Mucosa of descending colon (tissue), 3 donors: ENCODE measurements at regions not wholly inside any gene's neighbourhood (a gene's known extent, or its start where the extent isn't known, plus 50 kb on each side); places are given as distances from the start of the nearest gene placed in this dataset.
"Not testable (repeated sequence)": the region's sequence is repeated elsewhere in the genome, so short reads cannot be mapped to it uniquely, and the experiment has no call there.

ENCODE experiments used
- ATAC-seq: fragments of 200-7000 bp; cut with Tn5 transposase; one replicate; pipeline ENCODE4 v1.9.1; 2020; ENCODE audit warnings: mild to moderate bottlenecking, moderate library complexity
- DNase-seq, 3 donors: peaks; one replicate each; pipeline ENCODE4 v3.0.0-alpha.2; 2020
- H3K36me3 ChIP-seq: fragments of 200-600 bp; one replicate; pipeline ENCODE4 v1.8.0; 2021; ENCODE audit warnings: low read depth, mild to moderate bottlenecking
- H3K4me1 ChIP-seq: fragments of 200-600 bp; one replicate; pipeline ENCODE4 v1.8.0; 2021; ENCODE audit warnings: low read depth, mild to moderate bottlenecking
- H3K4me3 ChIP-seq: fragments of 200-600 bp; one replicate; pipeline ENCODE4 v1.8.0; 2021; ENCODE audit warnings: mild to moderate bottlenecking
- H3K9me3 ChIP-seq: fragments of 200-600 bp; one replicate; pipeline ENCODE4 v1.8.0; 2021; ENCODE audit warnings: mild to moderate bottlenecking
- intact Hi-C, 2 donors: fragments of 100-400 bp; cut with DNase I in 1 of 2; cut with micrococcal nuclease in 1 of 2; formaldehyde crosslinking; loops; one replicate each; pipeline versions ENCODE4 v1.11.0 to v1.11.1; 2022; cut with DNase I, micrococcal nuclease
- TF ChIP-seq, protein P1 (sequence below): fragments of 200-600 bp; IDR thresholded peaks from one replicate; pipeline ENCODE4 v1.8.0; 2022; ENCODE audit warnings: antibody characterized with exemption, mild to moderate bottlenecking
- donor health status: DM: no; HTN: no; CAD: no; lungs with moderate emphysema.
- donor health status: DM: no; HTN: no; CAD: no.
- donor health status: DM: no; HTN: yes; CAD: no.

DNA sequence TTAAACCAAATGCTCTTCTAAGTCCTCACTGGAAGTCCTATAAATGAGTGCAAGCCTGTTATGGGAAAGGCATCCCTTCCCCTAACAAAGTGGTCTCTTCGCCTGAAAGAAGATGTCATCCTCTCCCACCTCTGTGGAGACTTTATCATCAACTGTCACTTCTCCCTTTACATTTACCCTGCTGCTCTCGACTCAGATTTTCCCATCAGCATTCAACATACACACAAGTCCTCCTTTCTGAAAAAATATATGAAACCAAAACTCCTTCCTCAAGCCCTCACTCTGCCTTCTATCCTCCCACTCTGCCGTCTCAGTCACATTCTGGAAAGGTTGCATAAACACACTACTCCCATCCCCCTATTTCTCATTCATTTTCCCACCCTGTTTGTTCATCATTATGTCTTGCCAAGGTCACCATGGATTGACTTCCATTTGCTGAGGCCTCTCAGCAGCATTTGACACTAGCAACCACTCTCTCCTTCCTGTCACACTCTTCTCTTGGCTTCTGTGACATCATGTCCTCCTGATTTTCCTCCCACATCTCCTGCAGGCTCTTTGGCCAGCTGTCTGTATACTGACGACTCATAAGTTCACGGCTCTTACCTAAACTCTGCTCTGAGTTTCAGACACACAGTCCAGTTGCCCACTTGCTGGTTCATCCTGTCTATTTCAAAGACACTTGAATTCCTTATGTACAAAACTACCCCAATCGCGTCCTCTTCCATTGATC lies 70.3 kb upstream of the SMAD3 start:
- ATAC-seq: no peak
- TF ChIP-seq, protein P1, sequence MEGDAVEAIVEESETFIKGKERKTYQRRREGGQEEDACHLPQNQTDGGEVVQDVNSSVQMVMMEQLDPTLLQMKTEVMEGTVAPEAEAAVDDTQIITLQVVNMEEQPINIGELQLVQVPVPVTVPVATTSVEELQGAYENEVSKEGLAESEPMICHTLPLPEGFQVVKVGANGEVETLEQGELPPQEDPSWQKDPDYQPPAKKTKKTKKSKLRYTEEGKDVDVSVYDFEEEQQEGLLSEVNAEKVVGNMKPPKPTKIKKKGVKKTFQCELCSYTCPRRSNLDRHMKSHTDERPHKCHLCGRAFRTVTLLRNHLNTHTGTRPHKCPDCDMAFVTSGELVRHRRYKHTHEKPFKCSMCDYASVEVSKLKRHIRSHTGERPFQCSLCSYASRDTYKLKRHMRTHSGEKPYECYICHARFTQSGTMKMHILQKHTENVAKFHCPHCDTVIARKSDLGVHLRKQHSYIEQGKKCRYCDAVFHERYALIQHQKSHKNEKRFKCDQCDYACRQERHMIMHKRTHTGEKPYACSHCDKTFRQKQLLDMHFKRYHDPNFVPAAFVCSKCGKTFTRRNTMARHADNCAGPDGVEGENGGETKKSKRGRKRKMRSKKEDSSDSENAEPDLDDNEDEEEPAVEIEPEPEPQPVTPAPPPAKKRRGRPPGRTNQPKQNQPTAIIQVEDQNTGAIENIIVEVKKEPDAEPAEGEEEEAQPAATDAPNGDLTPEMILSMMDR: no peak
- no peak for DNase-seq
- Histone ChIP-seq H3K4me3 (no peak overlapping the region), H3K36me3 (no peaks in the 10 kb centered on the region), H3K4me1 (no peaks in the 10 kb centered on the region), H3K9me3 (no peaks in the 10 kb centered on the region)
- intact Hi-C loops: no loop called here

DNA sequence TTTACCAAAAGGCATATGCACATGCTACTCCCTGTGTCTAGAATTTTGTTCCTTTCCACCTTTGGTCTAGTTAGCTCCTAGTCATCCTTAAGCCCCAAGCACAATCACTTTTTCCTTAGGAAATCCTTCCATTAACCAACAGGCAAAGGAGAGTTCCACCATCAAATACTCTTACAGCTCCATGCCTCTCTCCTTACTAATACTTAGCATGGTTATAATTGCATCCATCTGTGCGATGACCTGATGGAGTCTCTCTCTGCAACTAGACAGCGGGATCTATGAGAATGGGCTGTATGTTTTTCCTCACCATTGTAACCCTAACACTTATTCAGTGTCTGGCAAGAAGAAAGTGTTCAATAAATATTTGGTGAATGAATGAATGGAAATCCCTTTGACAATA lies 69.3 kb upstream of the SMAD3 start:
- Histone ChIP-seq H3K4me1 (no peaks in the 10 kb centered on the region), H3K9me3 (no peaks in the 10 kb centered on the region), H3K36me3 (no peaks in the 10 kb centered on the region), H3K4me3 (no peak overlapping the region)
- DNase-seq: no peak
- no peak for ATAC-seq
- intact Hi-C loops: no loop called here
- TF ChIP-seq, protein P1: no peak

DNA sequence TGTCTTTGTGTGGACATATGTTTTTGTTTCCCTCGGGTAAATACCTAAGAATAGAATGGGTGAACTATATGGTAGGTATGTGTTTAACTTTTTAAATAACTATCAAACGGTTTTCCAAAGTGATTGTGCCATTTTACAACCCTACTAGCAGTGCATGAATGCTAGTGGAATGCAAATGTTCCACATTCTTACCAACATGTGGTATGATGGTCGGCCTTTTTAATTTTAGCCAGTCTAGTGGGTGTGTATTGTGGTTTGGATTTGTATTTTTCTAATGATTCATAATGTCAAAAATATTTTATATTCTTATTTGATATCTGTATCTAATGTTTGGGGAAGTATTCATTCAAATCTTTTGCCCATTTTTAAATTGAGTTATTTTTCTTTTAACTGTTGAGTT lies 68.2 kb upstream of the SMAD3 start:
- intact Hi-C loops: no loop called here
- no peak for DNase-seq
- Histone ChIP-seq H3K4me1 (no peaks in the 10 kb centered on the region), H3K36me3 (no peaks in the 10 kb centered on the region), H3K9me3 (no peaks in the 10 kb centered on the region), H3K4me3 (no peak overlapping the region)
- TF ChIP-seq, protein P1: no peak
- no peak for ATAC-seq

DNA sequence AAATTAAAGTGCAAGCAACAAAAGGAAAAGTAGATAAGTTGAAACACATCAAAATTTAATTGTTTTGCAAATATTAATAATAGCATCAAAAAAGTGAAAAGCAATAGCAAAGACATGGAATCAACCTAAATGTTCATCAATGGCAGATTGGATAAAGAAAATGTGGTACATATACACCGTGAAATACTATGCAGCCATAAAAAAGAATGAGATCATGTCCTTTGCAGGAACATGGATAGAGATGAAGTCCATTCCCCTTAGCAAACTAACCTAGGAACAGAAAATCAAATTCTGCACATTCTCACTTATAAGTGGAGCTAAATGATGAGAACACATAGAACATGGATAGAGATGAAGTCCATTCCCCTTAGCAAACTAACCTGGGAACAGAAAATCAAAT lies 67.2 kb upstream of the SMAD3 start:
- DNase-seq, H3K4me3 ChIP-seq, H3K4me1 ChIP-seq, H3K9me3 ChIP-seq, ATAC-seq, H3K36me3 ChIP-seq, intact Hi-C loops: not testable (repeated sequence)

DNA sequence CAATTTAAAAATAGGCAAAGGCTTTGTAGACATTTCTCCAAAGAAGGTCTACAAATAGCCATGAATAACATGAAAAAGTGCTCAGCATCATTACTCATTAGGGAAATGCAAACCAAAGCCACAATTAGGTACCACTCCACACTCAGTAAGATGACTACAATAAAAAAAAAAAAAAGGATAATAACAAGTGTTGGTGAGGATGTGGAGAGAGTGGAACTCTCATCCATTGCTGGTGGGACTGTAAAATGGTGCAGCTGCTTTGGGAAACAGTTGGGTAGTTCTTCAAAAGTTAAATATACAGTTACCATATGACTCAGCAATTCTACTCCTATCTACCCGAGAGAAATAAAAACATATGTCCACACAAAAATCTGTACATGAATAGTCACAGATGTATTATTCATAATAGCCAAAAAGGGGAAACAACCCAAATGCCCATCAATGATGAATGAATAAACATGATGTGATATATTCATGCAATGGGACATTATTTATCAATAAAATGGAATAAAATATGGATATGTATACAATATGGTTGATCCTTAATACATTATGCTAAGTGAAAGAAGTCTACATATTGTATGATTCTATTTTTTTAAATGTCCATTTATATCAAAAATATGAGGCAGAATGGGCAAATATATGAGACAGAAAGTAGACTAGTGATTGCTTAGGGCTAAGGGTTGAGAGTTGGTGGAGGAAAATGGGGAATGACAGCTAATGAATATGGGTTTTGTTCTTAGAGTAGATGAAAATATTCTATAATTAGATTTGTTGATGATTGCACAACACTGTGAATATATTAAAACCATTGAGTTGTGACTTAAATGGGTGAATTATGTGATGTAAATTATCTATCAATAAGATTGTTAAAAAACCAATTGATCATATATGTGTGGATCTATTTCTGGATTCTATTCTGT lies 66.1 kb upstream of the SMAD3 start:
- Histone ChIP-seq H3K4me3 (no peak overlapping the region), H3K4me1 (no peaks in the 10 kb centered on the region), H3K9me3 (no peaks in the 10 kb centered on the region), H3K36me3 (no peaks in the 10 kb centered on the region)
- intact Hi-C loops: no loop called here
- no peak for DNase-seq
- TF ChIP-seq, protein P1: no peak
- ATAC-seq: no peak

DNA sequence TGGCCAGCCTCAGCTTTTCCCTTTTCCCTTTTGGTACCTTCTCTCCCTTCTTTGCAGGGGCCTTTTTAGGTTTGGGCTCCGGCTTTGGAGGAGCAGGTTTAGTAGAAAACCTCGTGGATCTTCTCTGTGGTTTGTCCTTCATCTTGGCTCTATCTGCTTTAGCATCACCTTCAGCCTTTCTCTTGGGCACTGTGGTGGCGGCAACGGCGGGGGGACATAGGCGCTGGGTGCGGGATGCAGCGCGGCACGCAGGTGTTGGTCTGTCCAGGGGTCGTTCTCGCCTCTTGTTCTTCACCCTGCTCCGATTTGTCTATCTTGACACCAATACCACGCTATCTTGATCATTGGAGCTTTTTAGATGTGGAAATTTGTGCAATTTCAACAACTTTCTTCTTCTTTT lies 64.5 kb upstream of the SMAD3 start:
- intact Hi-C loops: no loop called here
- H3K4me1 ChIP-seq: no peaks in the 10 kb centered on the region
- TF ChIP-seq, protein P1: no peak
- no peak overlapping the region for H3K4me3 ChIP-seq
- no peak for DNase-seq
- H3K9me3 ChIP-seq: no peaks in the 10 kb centered on the region
- no peaks in the 10 kb centered on the region for H3K36me3 ChIP-seq
- ATAC-seq: no peak
